ENCODE measurements at regions not wholly inside any gene's neighbourhood (a gene's known extent, or its start where the extent isn't known, plus 50 kb on each side); places are given as distances from the start of the nearest gene placed in this dataset.
"Not testable (repeated sequence)": the region's sequence is repeated elsewhere in the genome, so short reads cannot be mapped to it uniquely, and the experiment has no call there.

DNA sequence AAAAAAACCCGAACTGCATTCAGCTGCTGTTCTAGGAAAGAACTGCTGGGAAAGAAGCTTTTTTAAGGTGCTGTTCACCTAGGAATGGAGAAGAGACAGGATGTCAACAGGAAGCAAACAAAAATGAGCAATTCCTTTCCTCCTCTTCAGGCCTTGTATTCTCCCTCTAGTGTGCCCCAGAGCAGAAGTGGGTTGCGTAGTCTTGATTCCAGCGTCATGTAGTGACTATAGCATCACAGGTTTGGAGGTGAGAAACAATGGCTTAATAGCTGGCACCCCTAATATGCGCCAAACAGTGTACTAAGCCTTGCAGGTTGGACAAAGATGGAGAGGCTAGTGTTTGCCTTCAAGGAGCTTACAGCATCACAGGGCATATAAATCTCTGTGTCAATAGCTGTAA lies 146.3 kb upstream of the LCORL start:
- Histone ChIP-seq H3K79me2 (ENCODE audit: insufficient read depth, low read length) (no peaks in the 10 kb centered on the region), H3K27me3 (ENCODE audit: low read length) (no peaks in the 10 kb centered on the region), H2AFZ (ENCODE audit: low read depth, low read length, severe bottlenecking) (no peak overlapping the region), H3K36me3 (ENCODE audit: low read length) (no peaks in the 10 kb centered on the region), H3F3A (ENCODE audit: insufficient read depth) (no peaks in the 10 kb centered on the region), H3K9ac (ENCODE audit: low read length) (no peak overlapping the region), H3K27ac (ENCODE audit: low read depth, low read length) (no peak overlapping the region), H3K4me2 (ENCODE audit: low read depth, low read length, poor library complexity, severe bottlenecking) (no peak overlapping the region), H3K4me3 (ENCODE audit: insufficient read depth, low read length, poor library complexity, severe bottlenecking) (no peak overlapping the region), H3K9me2 (replicated peaks; ENCODE audit: insufficient read depth, low read length) (no peaks in the 10 kb centered on the region), H4K20me1 (ENCODE audit: low read depth, low read length) (no peaks in the 10 kb centered on the region), H3K9me3 (ENCODE audit: insufficient read depth, low read length) (no peaks in the 10 kb centered on the region)
- no peak for TF ChIP-seq EZH2phosphoT487 (conservative IDR thresholded peaks at IDR 0.05; ENCODE audit: low read length)

DNA sequence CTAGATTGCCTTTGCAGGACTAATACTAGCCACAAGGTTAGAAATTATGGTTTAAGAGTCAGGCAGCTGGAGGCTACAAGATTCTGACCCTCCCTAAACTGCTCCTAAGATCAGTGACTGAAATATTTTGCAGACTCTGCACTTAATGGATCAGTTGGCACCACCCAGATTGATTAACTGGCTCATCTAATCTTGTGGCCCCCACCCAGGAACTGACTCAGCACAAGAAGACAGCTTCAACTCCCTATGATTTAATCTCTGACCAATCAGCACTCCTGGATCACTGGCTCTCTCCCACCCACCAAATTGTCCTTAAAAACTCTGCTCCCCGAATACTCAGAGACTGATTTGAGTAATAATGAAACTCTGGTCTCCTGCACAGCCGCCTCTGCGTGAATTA lies 145.4 kb upstream of the LCORL start:
- Histone ChIP-seq H3K9me2 (replicated peaks; ENCODE audit: insufficient read depth, low read length) (no peaks in the 10 kb centered on the region), H3K27ac (ENCODE audit: low read depth, low read length) (no peak overlapping the region), H3K27me3 (ENCODE audit: low read length) (no peaks in the 10 kb centered on the region), H3K36me3 (ENCODE audit: low read length) (no peaks in the 10 kb centered on the region), H2AFZ (ENCODE audit: low read depth, low read length, severe bottlenecking) (no peak overlapping the region), H3K4me3 (ENCODE audit: insufficient read depth, low read length, poor library complexity, severe bottlenecking) (no peak overlapping the region), H4K20me1 (ENCODE audit: low read depth, low read length) (no peaks in the 10 kb centered on the region), H3F3A (ENCODE audit: insufficient read depth) (no peaks in the 10 kb centered on the region), H3K9ac (ENCODE audit: low read length) (no peak overlapping the region), H3K79me2 (ENCODE audit: insufficient read depth, low read length) (no peaks in the 10 kb centered on the region), H3K9me3 (ENCODE audit: insufficient read depth, low read length) (no peaks in the 10 kb centered on the region), H3K4me2 (ENCODE audit: low read depth, low read length, poor library complexity, severe bottlenecking) (no peak overlapping the region)
- TF ChIP-seq CTCF (IDR thresholded peaks at IDR 0.05; ENCODE audit: insufficient read depth, low read length, poor library complexity, severe bottlenecking) (no peak), EZH2phosphoT487 (conservative IDR thresholded peaks at IDR 0.05; ENCODE audit: low read length) (no peak)

DNA sequence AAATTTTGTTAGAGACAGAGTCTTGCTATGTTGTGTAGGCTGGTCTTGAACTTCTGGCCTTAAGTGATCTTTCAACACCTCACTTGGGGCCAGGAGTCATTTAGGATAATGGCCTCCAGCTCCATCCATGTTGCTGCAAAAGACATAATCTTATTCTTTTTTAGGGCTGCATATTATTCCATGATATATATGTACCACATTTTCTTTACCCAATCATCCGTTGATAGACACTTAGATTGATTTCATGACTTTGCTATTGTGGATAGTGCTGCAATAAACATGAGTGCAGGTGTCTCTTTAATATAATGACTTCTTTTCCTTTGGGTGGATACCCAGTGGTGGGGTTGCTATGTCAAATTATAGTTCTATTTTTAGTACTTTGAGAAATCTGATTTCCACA lies 140.9 kb upstream of the LCORL start:
- Histone ChIP-seq H3F3A (ENCODE audit: insufficient read depth) (no peaks in the 10 kb centered on the region), H3K27me3 (ENCODE audit: low read length) (no peaks in the 10 kb centered on the region), H2AFZ (ENCODE audit: low read depth, low read length, severe bottlenecking) (no peak overlapping the region), H3K4me2 (ENCODE audit: low read depth, low read length, poor library complexity, severe bottlenecking) (no peak overlapping the region), H3K9me2 (replicated peaks; ENCODE audit: insufficient read depth, low read length) (no peaks in the 10 kb centered on the region), H3K79me2 (ENCODE audit: insufficient read depth, low read length) (no peaks in the 10 kb centered on the region), H3K9ac (ENCODE audit: low read length) (no peak overlapping the region), H4K20me1 (ENCODE audit: low read depth, low read length) (no peaks in the 10 kb centered on the region), H3K36me3 (ENCODE audit: low read length) (no peaks in the 10 kb centered on the region), H3K9me3 (ENCODE audit: insufficient read depth, low read length) (no peaks in the 10 kb centered on the region), H3K4me3 (ENCODE audit: insufficient read depth, low read length, poor library complexity, severe bottlenecking) (no peak overlapping the region), H3K27ac (ENCODE audit: low read depth, low read length) (no peak overlapping the region)
- TF ChIP-seq CTCF (IDR thresholded peaks at IDR 0.05; ENCODE audit: insufficient read depth, low read length, poor library complexity, severe bottlenecking) (no peak), EZH2phosphoT487 (conservative IDR thresholded peaks at IDR 0.05; ENCODE audit: low read length) (no peak)

DNA sequence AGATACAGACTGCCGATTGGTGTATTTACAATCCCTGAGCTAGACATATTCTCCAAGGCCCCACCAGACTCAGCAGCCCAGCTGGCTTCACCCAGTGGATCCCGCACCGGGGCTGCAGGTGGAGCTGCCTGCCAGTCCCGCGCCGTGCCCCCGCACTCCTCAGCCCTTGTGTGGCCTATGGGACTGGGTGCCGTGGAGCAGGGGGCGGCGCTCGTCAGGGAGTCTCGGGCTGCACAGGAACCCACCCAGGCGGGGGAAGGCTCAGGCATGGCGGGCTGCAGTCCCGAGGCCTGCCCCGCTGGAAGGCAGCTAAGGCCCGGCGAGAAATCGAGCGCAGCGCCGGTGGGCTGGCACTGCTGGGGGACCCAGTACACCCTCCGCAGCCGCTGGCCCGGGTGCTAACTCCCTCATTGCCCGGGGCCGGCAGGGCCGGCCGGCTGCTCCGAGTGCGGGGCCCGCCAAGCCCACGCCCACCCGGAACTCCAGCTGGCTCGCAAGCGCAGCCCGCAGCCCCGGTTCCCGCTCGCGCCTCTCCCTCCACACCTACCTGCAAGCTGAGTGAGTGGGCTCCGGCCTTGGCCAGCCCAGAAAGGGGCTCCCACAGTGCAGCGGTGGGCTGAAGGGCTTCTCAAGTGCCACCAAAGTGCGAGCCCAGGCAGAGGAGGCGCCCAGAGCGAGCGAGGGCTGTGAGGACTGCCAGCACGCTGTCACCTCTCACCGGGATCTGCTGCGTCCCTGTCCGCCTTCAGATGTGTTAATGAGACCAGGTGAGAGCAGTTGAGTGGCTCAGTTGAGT lies 137.8 kb upstream of the LCORL start:
- H3K9me3 ChIP-seq (ENCODE audit: insufficient read depth, low read length); H2AFZ ChIP-seq (ENCODE audit: low read depth, low read length, severe bottlenecking); H3K9me2 ChIP-seq (replicated peaks; ENCODE audit: insufficient read depth, low read length); H4K20me1 ChIP-seq (ENCODE audit: low read depth, low read length); H3K9ac ChIP-seq (ENCODE audit: low read length); H3K4me2 ChIP-seq (ENCODE audit: low read depth, low read length, poor library complexity, severe bottlenecking); H3K36me3 ChIP-seq (ENCODE audit: low read length); H3K4me3 ChIP-seq (ENCODE audit: insufficient read depth, low read length, poor library complexity, severe bottlenecking); H3K27ac ChIP-seq (ENCODE audit: low read depth, low read length); H3K27me3 ChIP-seq (ENCODE audit: low read length); H3F3A ChIP-seq (ENCODE audit: insufficient read depth); H3K79me2 ChIP-seq (ENCODE audit: insufficient read depth, low read length): not testable (repeated sequence)

Data from SU-DHL-6 (cell line).